GM18951 (cell line): ENCODE measurements at regions not wholly inside any gene's neighbourhood (a gene's known extent, or its start where the extent isn't known, plus 50 kb on each side); places are given as distances from the start of the nearest gene placed in this dataset.
"Not testable (repeated sequence)": the region's sequence is repeated elsewhere in the genome, so short reads cannot be mapped to it uniquely, and the experiment has no call there.

ENCODE experiments used
- POLR2A ChIP-seq: IDR thresholded peaks from 4 replicates; pipeline ENCODE4 v1.6.1; 2011; ENCODE audit warnings: mild to moderate bottlenecking; ENCODE audit not compliant: insufficient read length, insufficient read depth; ENCODE audit errors: extremely low read depth
- in situ Hi-C: fragments of 300-500 bp; cut with MboI; formaldehyde crosslinking; loops from one replicate; pipeline ENCODE4 v1.12.0; 2022; ENCODE audit warnings: low sequenced_read_pairs, mixed read lengths, inconsistent platforms; ENCODE audit not compliant: unreplicated experiment

- in situ Hi-C loops: no loop called here
- TF ChIP-seq POLR2A: no peak
These were observed 817.6 kb upstream of the CITED2 start for GRCh38 chr6:140192018-140192417.

- in situ Hi-C loops: not testable (repeated sequence)
These were observed 814.8 kb upstream of the CITED2 start for GRCh38 chr6:140189263-140189662.

GRCh38 chr6:140185991-140186390 is 811.5 kb upstream of the CITED2 start:
- in situ Hi-C loops: no loop called here
- no peak for TF ChIP-seq POLR2A

GRCh38 chr6:140183881-140184280 is 809.4 kb upstream of the CITED2 start:
- in situ Hi-C loops: no loop called here
- TF ChIP-seq POLR2A: no peak

- in situ Hi-C loops: no loop called here
- no peak for TF ChIP-seq POLR2A
These were observed 808.4 kb upstream of the CITED2 start for GRCh38 chr6:140182821-140183220.

- in situ Hi-C loops: no loop called here
- no peak for TF ChIP-seq POLR2A
These were observed 807.4 kb upstream of the CITED2 start for GRCh38 chr6:140181876-140182275.

GRCh38 chr6:140180306-140180705 is 805.9 kb upstream of the CITED2 start:
- no peak for TF ChIP-seq POLR2A
- in situ Hi-C loops: no loop called here

- no peak for TF ChIP-seq POLR2A
- in situ Hi-C loops: no loop called here
These were observed 804.5 kb upstream of the CITED2 start for GRCh38 chr6:140178935-140179334.

- no peak for TF ChIP-seq POLR2A
- in situ Hi-C loops: no loop called here
These were observed 804.1 kb upstream of the CITED2 start for GRCh38 chr6:140178520-140178919.

GRCh38 chr6:140176306-140176705 is 801.9 kb upstream of the CITED2 start:
- in situ Hi-C loops: no loop called here
- no peak for TF ChIP-seq POLR2A

GRCh38 chr6:140175486-140175885 is 801.0 kb upstream of the CITED2 start:
- TF ChIP-seq POLR2A: no peak
- in situ Hi-C loops: no loop called here

- in situ Hi-C loops: no loop called here
- no peak for TF ChIP-seq POLR2A
These were observed 800.1 kb upstream of the CITED2 start for GRCh38 chr6:140174524-140174923.

- in situ Hi-C loops: no loop called here
- TF ChIP-seq POLR2A: no peak
These were observed 793.9 kb upstream of the CITED2 start for GRCh38 chr6:140168365-140168764.

GRCh38 chr6:140160909-140161308 is 786.5 kb upstream of the CITED2 start:
- TF ChIP-seq POLR2A: no peak
- in situ Hi-C loops: no loop called here

GRCh38 chr6:140160494-140160893 is 786.0 kb upstream of the CITED2 start:
- in situ Hi-C loops: no loop called here
- no peak for TF ChIP-seq POLR2A
